ENCODE measurements at regions not wholly inside any gene's neighbourhood (a gene's known extent, or its start where the extent isn't known, plus 50 kb on each side); places are given as distances from the start of the nearest gene placed in this dataset.

DNA sequence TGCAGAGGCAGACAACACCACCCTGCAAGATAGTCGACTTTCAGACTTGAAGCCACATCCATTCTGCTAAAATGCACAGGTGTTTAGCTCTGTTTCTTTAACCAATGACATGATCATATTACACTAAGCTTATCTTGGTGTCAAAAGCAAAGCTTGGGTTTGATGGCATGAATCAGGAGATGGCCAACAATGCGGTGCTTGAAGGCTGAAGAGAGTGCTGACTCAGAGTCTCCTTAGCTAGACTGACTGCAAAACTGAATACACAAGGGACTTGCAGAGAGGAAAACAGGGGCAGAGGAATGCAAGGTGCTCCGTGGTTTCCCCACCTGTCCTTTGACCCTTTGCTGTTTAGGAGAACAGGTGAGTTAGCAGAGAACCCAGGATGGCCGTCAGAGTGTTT, 262.6 kb downstream of the SIPA1L2 start:
- TF ChIP-seq CTCF (optimal IDR thresholded peaks at IDR 0.05 in 1 of 3, IDR thresholded peaks at IDR 0.05 in 1 of 3, conservative IDR thresholded peaks at IDR 0.05 in 1 of 3; ENCODE audit: extremely low read depth in 1 of 3, insufficient read depth in 2 of 3, low read length in 3 of 3), result no peak
- TF ChIP-seq EZH2 (IDR thresholded peaks at IDR 0.05; ENCODE audit: low read length), result no peak

Data from keratinocyte (primary cell).